Rectal smooth muscle tissue (tissue), 1 donor: ENCODE measurements at regions not wholly inside any gene's neighbourhood (a gene's known extent, or its start where the extent isn't known, plus 50 kb on each side); places are given as distances from the start of the nearest gene placed in this dataset.

Experiments used
- H3K27ac ChIP-seq: one replicate; pipeline ENCODE4 v1.7.0; 2013; ENCODE audit warnings: low read depth, low read length, inconsistent platforms
- H3K27me3 ChIP-seq: one replicate; pipeline ENCODE4 v1.7.0; 2013; ENCODE audit warnings: low read length; ENCODE audit not compliant: control insufficient read depth, insufficient read depth
- H3K36me3 ChIP-seq: one replicate; pipeline ENCODE4 v1.7.0; 2013; ENCODE audit warnings: low read length; ENCODE audit not compliant: control insufficient read depth, insufficient read depth
- H3K4me1 ChIP-seq: one replicate; pipeline ENCODE4 v1.7.0; 2013; ENCODE audit warnings: low read length; ENCODE audit not compliant: control insufficient read depth, insufficient read depth
- H3K4me3 ChIP-seq: one replicate; pipeline ENCODE4 v1.7.0; 2013; ENCODE audit warnings: low read length
- H3K9ac ChIP-seq: one replicate; pipeline ENCODE4 v1.7.0; 2013; ENCODE audit warnings: low read length

GRCh38 chr21:35408401-35408800 lies 359.3 kb upstream of the RUNX1 start:
- Histone ChIP-seq H3K4me3 (no peak overlapping the region), H3K4me1 (no peaks in the 10 kb centered on the region), H3K27ac (no peak overlapping the region), H3K36me3 (no peaks in the 10 kb centered on the region), H3K9ac (no peak overlapping the region), H3K27me3 (no peaks in the 10 kb centered on the region)

DNA sequence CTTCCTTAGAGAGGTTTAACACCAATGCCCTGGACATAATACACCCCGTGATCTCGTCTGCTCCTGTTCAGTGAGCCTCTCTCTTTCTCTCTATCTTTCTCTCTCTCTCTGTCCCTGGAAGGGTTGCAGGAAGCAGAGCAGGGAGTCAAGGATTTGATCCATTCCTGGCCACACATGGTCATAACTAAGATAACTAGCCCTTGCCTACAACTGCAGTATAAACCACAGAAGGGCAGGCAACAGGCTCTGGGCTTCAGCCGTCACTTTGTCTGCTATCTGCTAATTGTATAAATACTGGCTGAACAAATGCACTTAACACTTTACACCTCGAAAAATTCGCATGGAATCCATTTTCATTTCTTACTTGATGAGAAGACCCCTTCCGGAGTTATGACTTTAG lies 357.5 kb upstream of the RUNX1 start:
- H3K27me3 ChIP-seq = no peaks in the 10 kb centered on the region
- H3K36me3 ChIP-seq = no peaks in the 10 kb centered on the region
- H3K27ac ChIP-seq = no peak overlapping the region
- no peak overlapping the region for H3K4me3 ChIP-seq
- no peak overlapping the region for H3K9ac ChIP-seq
- no peaks in the 10 kb centered on the region for H3K4me1 ChIP-seq

DNA sequence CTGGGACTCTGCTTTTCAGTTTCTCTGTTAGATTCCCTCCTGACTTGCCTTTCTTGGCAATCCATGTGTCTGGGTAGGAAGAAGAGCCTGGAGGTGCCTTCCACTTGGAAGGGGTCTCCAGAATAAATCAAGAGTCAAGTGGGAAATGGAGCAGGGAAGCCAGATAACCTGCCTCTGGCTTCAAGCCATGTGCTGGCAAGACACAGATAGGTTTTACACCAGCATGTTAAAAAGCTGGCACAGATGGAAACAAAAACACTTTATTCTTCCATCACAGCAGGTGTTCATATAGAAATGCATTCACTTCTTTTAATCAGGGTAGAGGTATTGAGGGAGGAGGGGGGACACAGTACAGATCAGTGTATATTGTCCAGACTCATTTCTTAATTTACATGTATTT lies 356.9 kb upstream of the RUNX1 start:
- no peaks in the 10 kb centered on the region for H3K27me3 ChIP-seq
- no peak overlapping the region for H3K27ac ChIP-seq
- H3K9ac ChIP-seq = no peak overlapping the region
- no peaks in the 10 kb centered on the region for H3K36me3 ChIP-seq
- H3K4me3 ChIP-seq = no peak overlapping the region
- no peaks in the 10 kb centered on the region for H3K4me1 ChIP-seq

DNA sequence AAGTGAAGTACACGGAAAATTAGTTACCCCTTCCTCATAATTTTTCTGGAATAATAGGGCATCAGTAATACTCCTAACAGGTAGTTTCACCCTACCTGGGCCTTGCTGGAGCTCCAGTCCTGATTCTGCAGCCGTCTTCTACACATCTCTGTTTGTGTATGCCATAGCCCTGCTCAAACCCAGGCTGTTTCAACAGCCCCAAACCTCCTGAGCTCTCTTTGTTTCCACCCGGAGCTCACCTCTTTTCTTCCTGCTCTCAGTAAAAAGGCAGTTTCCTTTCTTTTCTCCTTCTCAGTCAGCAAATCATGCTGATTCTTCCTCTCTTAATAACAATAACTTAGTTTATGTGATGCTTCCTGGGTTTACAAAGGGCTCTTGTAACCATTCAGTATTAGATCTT lies 355.1 kb upstream of the RUNX1 start:
- no peak overlapping the region for H3K27ac ChIP-seq
- H3K9ac ChIP-seq = no peak overlapping the region
- H3K4me3 ChIP-seq = no peak overlapping the region
- no peaks in the 10 kb centered on the region for H3K36me3 ChIP-seq
- no peaks in the 10 kb centered on the region for H3K27me3 ChIP-seq
- H3K4me1 ChIP-seq = no peaks in the 10 kb centered on the region

DNA sequence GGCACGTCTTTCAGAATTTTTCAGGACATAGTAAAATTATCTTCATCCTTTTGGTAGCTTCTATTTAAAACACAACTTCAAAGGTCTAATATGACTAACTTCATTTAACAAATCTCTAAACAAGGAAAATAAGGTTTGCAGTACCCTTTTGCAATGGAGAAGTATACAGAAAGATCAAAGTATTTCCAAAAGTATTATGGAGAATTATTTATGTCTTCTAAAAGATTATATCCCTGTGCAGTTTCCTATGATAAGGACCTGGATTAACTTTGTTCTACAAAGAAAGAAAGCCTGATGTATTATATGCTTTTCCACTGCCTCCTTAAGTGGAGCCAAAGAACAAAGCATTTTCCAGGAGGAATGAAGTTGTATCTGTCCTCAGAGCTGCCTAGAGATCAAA lies 353.0 kb upstream of the RUNX1 start:
- H3K4me1 ChIP-seq = no peaks in the 10 kb centered on the region
- no peak overlapping the region for H3K27ac ChIP-seq

GRCh38 chr21:35401476-35401875 lies 352.4 kb upstream of the RUNX1 start:
- Histone ChIP-seq H3K27me3 (no peaks in the 10 kb centered on the region), H3K4me3 (no peak overlapping the region), H3K27ac (no peak overlapping the region), H3K36me3 (no peaks in the 10 kb centered on the region), H3K9ac (no peak overlapping the region), H3K4me1 (no peaks in the 10 kb centered on the region)

More for the DNA sequence above, 353.0 kb upstream of the RUNX1 start:
- H3K27me3 ChIP-seq = no peaks in the 10 kb centered on the region
- no peak overlapping the region for H3K9ac ChIP-seq
- no peak overlapping the region for H3K4me3 ChIP-seq
- no peaks in the 10 kb centered on the region for H3K36me3 ChIP-seq

DNA sequence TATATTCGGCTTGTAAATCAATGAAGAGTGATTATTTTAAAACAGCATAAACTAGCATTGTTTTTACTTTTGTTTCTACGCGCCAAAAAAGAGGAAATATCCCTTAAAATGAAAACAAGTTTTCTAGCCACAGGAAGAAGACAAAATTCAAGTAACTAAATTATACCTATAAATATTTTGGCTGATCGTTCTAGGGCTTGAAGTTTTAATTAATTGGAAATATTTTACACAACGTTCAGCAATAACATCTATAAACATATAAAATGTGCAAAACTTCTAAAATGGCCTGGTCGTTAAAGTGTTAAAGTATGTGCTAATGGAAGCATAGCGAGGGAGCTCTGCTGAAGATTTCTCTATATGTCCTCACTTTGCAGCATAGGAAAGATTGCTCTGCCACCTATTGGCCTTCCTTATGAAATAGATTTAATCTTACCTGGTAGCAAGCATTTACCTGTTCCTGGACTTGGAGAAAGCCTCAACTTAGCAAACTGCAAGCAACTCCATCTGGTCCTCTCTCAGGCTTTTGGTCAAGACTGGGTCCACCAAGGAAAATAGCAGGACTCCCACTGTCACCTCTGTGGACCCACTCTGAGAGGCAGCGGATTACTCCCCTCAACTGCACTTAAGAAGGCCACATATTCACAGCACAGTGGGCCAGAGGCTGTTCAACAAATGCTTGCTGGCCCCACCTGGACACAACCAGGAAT lies 351.3 kb upstream of the RUNX1 start:
- Histone ChIP-seq H3K4me1 (no peaks in the 10 kb centered on the region), H3K27me3 (no peaks in the 10 kb centered on the region), H3K4me3 (no peak overlapping the region), H3K27ac (no peak overlapping the region), H3K36me3 (no peaks in the 10 kb centered on the region), H3K9ac (no peak overlapping the region)

DNA sequence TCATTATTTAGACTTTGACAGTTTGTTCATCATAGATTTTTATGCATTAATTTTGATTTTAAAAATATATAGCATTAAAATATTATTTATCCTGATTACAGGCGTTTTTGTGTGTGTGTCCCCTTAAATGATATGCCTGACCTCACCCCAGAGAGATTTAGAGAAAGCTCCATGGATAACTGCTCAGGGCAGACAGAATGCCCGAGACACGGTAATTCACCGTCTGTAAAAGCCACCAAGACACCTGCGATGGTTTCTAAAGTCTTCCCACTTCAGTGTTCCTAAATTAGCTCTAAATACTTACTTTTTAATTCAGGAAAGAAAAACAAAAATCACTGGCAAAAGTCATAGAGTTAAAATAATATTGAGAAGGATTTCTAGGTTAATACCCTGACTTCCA lies 350.6 kb upstream of the RUNX1 start:
- Histone ChIP-seq H3K9ac (no peak overlapping the region), H3K27me3 (no peaks in the 10 kb centered on the region), H3K27ac (no peak overlapping the region), H3K4me1 (no peaks in the 10 kb centered on the region), H3K4me3 (no peak overlapping the region), H3K36me3 (no peaks in the 10 kb centered on the region)

DNA sequence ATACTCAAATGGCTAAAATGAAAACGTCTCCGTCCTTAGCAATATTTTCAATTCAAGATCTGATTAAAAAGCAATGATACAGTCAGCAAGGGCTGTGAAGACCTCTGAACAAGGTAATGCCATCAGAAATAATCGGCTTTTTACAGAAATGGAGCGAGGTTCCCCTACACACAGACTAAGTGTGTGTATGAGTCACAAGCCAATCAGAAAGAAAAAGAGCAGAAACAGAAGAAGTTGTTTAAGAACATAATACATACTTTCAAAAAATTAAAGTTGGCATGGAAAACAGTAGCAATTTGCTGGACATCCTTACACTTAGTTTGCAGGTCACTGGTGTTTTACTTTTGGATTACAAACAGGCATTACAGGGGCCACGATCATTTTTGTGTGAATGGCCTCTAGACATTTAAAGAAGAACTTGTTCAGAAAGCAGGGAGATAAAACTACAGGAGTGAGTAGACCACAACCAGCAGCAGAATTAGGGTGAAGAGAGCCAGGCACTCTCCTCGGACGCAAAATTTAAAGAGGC lies 350.0 kb upstream of the RUNX1 start:
- H3K4me3 ChIP-seq = no peak overlapping the region
- H3K9ac ChIP-seq = no peak overlapping the region
- H3K27ac ChIP-seq = no peak overlapping the region

DNA sequence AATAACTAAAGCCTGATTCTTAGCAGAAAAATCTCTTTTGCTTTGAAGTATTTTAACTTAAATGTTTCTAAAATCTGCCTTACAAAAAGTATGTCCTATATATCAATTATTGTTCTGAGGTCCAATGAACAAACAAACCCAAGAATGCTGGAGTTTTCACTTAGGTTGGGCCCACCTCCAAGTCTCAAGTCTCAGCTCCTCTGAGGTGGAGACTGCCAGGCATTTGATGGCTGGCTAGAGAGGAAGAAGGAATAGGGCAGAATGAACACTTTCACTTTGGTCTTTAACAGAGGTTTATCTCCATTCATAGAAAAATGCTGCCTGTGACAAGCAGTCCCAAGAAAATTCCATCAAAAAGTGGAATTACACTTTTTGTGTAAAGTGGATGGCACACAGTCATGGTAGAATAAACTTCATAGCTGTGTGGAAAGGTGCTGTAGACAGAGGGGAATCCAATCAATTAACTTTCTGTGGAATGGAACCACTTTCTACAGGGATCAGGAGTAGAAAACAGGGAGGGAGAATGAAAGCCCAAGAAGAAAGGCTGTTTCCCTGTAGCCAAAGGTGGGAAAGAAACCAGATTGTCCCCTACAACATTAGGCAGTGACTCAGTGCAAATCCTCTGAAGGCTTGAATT lies 349.4 kb upstream of the RUNX1 start:
- no peak overlapping the region for H3K9ac ChIP-seq
- no peaks in the 10 kb centered on the region for H3K36me3 ChIP-seq
- no peaks in the 10 kb centered on the region for H3K4me1 ChIP-seq
- H3K27me3 ChIP-seq = no peaks in the 10 kb centered on the region
- no peak overlapping the region for H3K27ac ChIP-seq
- no peak overlapping the region for H3K4me3 ChIP-seq

More for the DNA sequence above, 350.0 kb upstream of the RUNX1 start:
- no peaks in the 10 kb centered on the region for H3K4me1 ChIP-seq
- H3K36me3 ChIP-seq = no peaks in the 10 kb centered on the region
- no peaks in the 10 kb centered on the region for H3K27me3 ChIP-seq

DNA sequence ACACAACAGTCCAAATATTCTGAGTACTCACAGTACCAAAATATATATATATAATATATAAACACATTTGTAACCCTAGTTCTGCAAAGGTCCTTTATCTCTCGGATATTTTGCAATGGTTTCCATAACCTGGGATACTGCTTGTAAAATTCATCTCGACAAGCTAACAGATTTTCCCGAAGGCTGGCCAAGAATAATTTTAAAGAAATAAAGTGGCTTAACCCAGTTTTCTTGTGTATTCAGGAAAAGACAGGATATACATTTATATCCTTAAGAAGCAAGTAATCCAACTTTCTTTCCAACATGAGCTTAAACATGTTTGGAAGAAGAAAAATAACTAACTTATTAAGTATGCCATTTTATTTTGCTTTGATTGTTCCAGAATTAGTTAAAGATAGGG lies 348.7 kb upstream of the RUNX1 start:
- Histone ChIP-seq H3K27me3 (no peaks in the 10 kb centered on the region), H3K9ac (no peak overlapping the region), H3K4me3 (no peak overlapping the region), H3K4me1 (no peaks in the 10 kb centered on the region), H3K36me3 (no peaks in the 10 kb centered on the region), H3K27ac (no peak overlapping the region)

GRCh38 chr21:35396655-35397054 lies 347.6 kb upstream of the RUNX1 start:
- Histone ChIP-seq H3K9ac (no peak overlapping the region), H3K4me3 (no peak overlapping the region), H3K36me3 (no peaks in the 10 kb centered on the region), H3K27ac (no peak overlapping the region), H3K4me1 (no peaks in the 10 kb centered on the region), H3K27me3 (no peaks in the 10 kb centered on the region)

DNA sequence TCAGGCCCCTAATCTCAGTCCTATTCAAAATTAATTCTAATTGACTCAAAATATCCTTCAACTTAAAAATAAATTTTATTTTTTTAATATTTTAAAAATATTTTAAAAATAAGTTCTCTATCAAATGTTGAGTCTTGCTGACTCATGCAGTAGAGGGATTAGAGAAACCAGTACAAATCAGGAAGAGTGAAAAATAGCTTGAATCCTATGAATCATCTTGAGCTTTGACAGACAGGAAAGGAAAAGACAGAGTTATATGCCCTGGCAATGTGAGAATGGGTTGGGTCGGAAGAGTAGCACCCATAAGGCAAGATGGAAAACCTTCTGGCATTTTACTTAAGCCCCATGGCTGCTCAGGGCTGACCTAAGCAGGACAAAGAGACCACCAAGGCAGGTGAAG lies 346.6 kb upstream of the RUNX1 start:
- no peak overlapping the region for H3K27ac ChIP-seq
- H3K4me1 ChIP-seq = no peaks in the 10 kb centered on the region
- H3K4me3 ChIP-seq = no peak overlapping the region
- H3K27me3 ChIP-seq = no peaks in the 10 kb centered on the region
- no peaks in the 10 kb centered on the region for H3K36me3 ChIP-seq
- no peak overlapping the region for H3K9ac ChIP-seq
